ENCODE measurements at regions not wholly inside any gene's neighbourhood (a gene's known extent, or its start where the extent isn't known, plus 50 kb on each side); places are given as distances from the start of the nearest gene placed in this dataset.

GRCh38 chr9:30944225-30944569, 1440.2 kb upstream of the ACO1 start:
- Histone ChIP-seq H3K4me3 (ENCODE audit: low read length) (no peak overlapping the region), H3K36me3 (ENCODE audit: control insufficient read depth, low read length) (no peaks in the 10 kb centered on the region), H3K27me3 (ENCODE audit: control insufficient read depth, low read length) (no peaks in the 10 kb centered on the region), H3K9me2 (replicated peaks; ENCODE audit: control insufficient read depth, low read length) (no peaks in the 10 kb centered on the region), H4K20me1 (ENCODE audit: control insufficient read depth, insufficient read depth, low read depth, low read length) (no peaks in the 10 kb centered on the region), H3F3A (ENCODE audit: control insufficient read depth, insufficient read depth) (no peaks in the 10 kb centered on the region), H3K79me2 (ENCODE audit: control insufficient read depth, low read length) (no peaks in the 10 kb centered on the region), H3K4me1 (ENCODE audit: control insufficient read depth, low read length) (no peaks in the 10 kb centered on the region), H3K27ac (ENCODE audit: low read depth, low read length) (no peak overlapping the region), H3K4me2 (ENCODE audit: low read length) (no peak overlapping the region), H3K9me3 (ENCODE audit: control insufficient read depth, insufficient read depth, low read length) (no peaks in the 10 kb centered on the region)
- no peak for TF ChIP-seq CTCF (IDR thresholded peaks at IDR 0.05; ENCODE audit: low read depth, low read length, poor library complexity, severe bottlenecking)
- TF ChIP-seq EZH2phosphoT487 (IDR thresholded peaks at IDR 0.05; ENCODE audit: borderline replicate concordance, low read length): no peak

GRCh38 chr9:30944741-30945280, 1439.6 kb upstream of the ACO1 start:
- no peak overlapping the region for H3K27ac ChIP-seq (ENCODE audit: low read depth, low read length)
- no peaks in the 10 kb centered on the region for H3K4me1 ChIP-seq (ENCODE audit: control insufficient read depth, low read length)
- H3K9me2 ChIP-seq (replicated peaks; ENCODE audit: control insufficient read depth, low read length): no peaks in the 10 kb centered on the region
- no peaks in the 10 kb centered on the region for H3F3A ChIP-seq (ENCODE audit: control insufficient read depth, insufficient read depth)
- H4K20me1 ChIP-seq (ENCODE audit: control insufficient read depth, insufficient read depth, low read depth, low read length): no peaks in the 10 kb centered on the region
- no peaks in the 10 kb centered on the region for H3K27me3 ChIP-seq (ENCODE audit: control insufficient read depth, low read length)
- H3K4me3 ChIP-seq (ENCODE audit: low read length): no peak overlapping the region
- H3K4me2 ChIP-seq (ENCODE audit: low read length): no peak overlapping the region
- H3K9me3 ChIP-seq (ENCODE audit: control insufficient read depth, insufficient read depth, low read length): no peaks in the 10 kb centered on the region
- no peak for TF ChIP-seq CTCF (IDR thresholded peaks at IDR 0.05; ENCODE audit: low read depth, low read length, poor library complexity, severe bottlenecking)
- no peak for TF ChIP-seq EZH2phosphoT487 (IDR thresholded peaks at IDR 0.05; ENCODE audit: borderline replicate concordance, low read length)
- no peaks in the 10 kb centered on the region for H3K79me2 ChIP-seq (ENCODE audit: control insufficient read depth, low read length)
- H3K36me3 ChIP-seq (ENCODE audit: control insufficient read depth, low read length): no peaks in the 10 kb centered on the region

- Histone ChIP-seq H3K9me2 (replicated peaks; ENCODE audit: control insufficient read depth, low read length) (no peaks in the 10 kb centered on the region), H3K4me3 (ENCODE audit: low read length) (no peak overlapping the region), H3K27me3 (ENCODE audit: control insufficient read depth, low read length) (no peaks in the 10 kb centered on the region), H3K4me2 (ENCODE audit: low read length) (no peak overlapping the region), H4K20me1 (ENCODE audit: control insufficient read depth, insufficient read depth, low read depth, low read length) (no peaks in the 10 kb centered on the region), H3K9me3 (ENCODE audit: control insufficient read depth, insufficient read depth, low read length) (no peaks in the 10 kb centered on the region), H3F3A (ENCODE audit: control insufficient read depth, insufficient read depth) (no peaks in the 10 kb centered on the region), H3K79me2 (ENCODE audit: control insufficient read depth, low read length) (no peaks in the 10 kb centered on the region), H3K27ac (ENCODE audit: low read depth, low read length) (no peak overlapping the region), H3K4me1 (ENCODE audit: control insufficient read depth, low read length) (no peaks in the 10 kb centered on the region), H3K36me3 (ENCODE audit: control insufficient read depth, low read length) (no peaks in the 10 kb centered on the region)
- TF ChIP-seq CTCF (IDR thresholded peaks at IDR 0.05; ENCODE audit: low read depth, low read length, poor library complexity, severe bottlenecking): no peak
- TF ChIP-seq EZH2phosphoT487 (IDR thresholded peaks at IDR 0.05; ENCODE audit: borderline replicate concordance, low read length): no peak
Measured at GRCh38 chr9:30964332-30964731, 1420.1 kb upstream of the ACO1 start.

Measured in DOHH2 (cell line).